Upper lobe of left lung (tissue), 6 donors: ENCODE measurements at regions not wholly inside any gene's neighbourhood (a gene's known extent, or its start where the extent isn't known, plus 50 kb on each side); places are given as distances from the start of the nearest gene placed in this dataset.

Experiments
- ATAC-seq, 2 donors: fragments of 200-7000 bp; cut with Tn5 transposase; one replicate each; pipeline ENCODE4 v1.9.1; 2022; ENCODE audit warnings: mild to moderate bottlenecking in 2 of 2, moderate library complexity in 2 of 2; ENCODE audit not compliant: low FRiP score in 2 of 2
- DNase-seq, 2 donors: peaks; one replicate each; pipeline ENCODE4 v3.0.0-alpha.2; 2019 to 2020
- H3K27ac ChIP-seq, 4 donors: fragments of 200-600 bp; sonication (generic); one replicate each; pipeline ENCODE4 v1.5.1; 2016 to 2019
- H3K27me3 ChIP-seq, 4 donors: fragments of 200-600 bp; sonication (generic); one replicate each; pipeline ENCODE4 v1.5.1; 2017 to 2019
- H3K36me3 ChIP-seq, 4 donors: fragments of 200-600 bp; sonication (generic); one replicate each; pipeline ENCODE4 v1.5.1; 2016 to 2019
- H3K4me1 ChIP-seq, 4 donors: fragments of 200-600 bp; sonication (generic); one replicate each; pipeline ENCODE4 v1.5.1; 2018 to 2019
- H3K4me3 ChIP-seq, 4 donors: fragments of 200-600 bp; sonication (generic); one replicate each; pipeline ENCODE4 v1.5.1; 2017 to 2019; ENCODE audit warnings: mild to moderate bottlenecking in 2 of 4, moderate library complexity in 1 of 4
- H3K9me3 ChIP-seq, 4 donors: fragments of 200-600 bp; sonication (generic); one replicate each; pipeline ENCODE4 v1.5.1; 2018 to 2019
- CTCF ChIP-seq, 6 experiments: fragments of 450-650 bp in 4 of 6; fragments of 200-600 bp in 2 of 6; sonication (generic) in 2 of 6; IDR thresholded peaks; one replicate each; pipeline ENCODE4 v1.5.1; 2016 to 2019; ENCODE audit warnings: antibody characterized with exemption in 6 of 6
- EP300 ChIP-seq, 4 donors: sonication (generic); formaldehyde crosslinking; IDR thresholded peaks; one replicate each; pipeline ENCODE4 v1.5.1; 2017; ENCODE audit warnings: antibody characterized with exemption in 4 of 4, control low read depth in 2 of 4
- POLR2A ChIP-seq, 4 donors: fragments of 450-650 bp; IDR thresholded peaks; one replicate each; pipeline ENCODE4 v1.5.1; 2016 to 2017; ENCODE audit warnings: antibody characterized with exemption in 4 of 4, mild to moderate bottlenecking in 2 of 4
- POLR2AphosphoS5 ChIP-seq, 2 donors: sonication (generic); formaldehyde crosslinking; IDR thresholded peaks; one replicate each; pipeline ENCODE4 v1.5.1; 2017; ENCODE audit warnings: antibody characterized with exemption in 2 of 2
- WGBS, 2 donors: methylation state at CpG; one replicate each; pipeline ENCODE4 v1.1.5; 2017 to 2018; 5-methylcytosine and 5-hydroxymethylcytosine counted together
- donor health status: DM: no; HTN: no; CAD: no; lungs with moderate emphysema.
- donor health status: DM: no; HTN: yes; CAD: no; lungs with severe emphysema.

GRCh38 chr4:30518211-30518610 lies 202.0 kb upstream of the PCDH7 start:
- Histone ChIP-seq H3K4me1 (no peaks in the 10 kb centered on the region), H3K27me3 (no peaks in the 10 kb centered on the region), H3K36me3 (no peaks in the 10 kb centered on the region), H3K4me3 (no peak overlapping the region), H3K27ac (no peak overlapping the region), H3K9me3 (no peaks in the 10 kb centered on the region)
- DNase-seq (no peak), ATAC-seq (no peak)
- WGBS, 2 donors = 45 to 49% methylated on average over 2 of the region's 2 CpGs
- TF ChIP-seq POLR2A (IDR thresholded peaks at IDR 0.05) (no peak), POLR2AphosphoS5 (IDR thresholded peaks at IDR 0.05) (no peak), EP300 (IDR thresholded peaks at IDR 0.05) (no peak), CTCF (IDR thresholded peaks at IDR 0.05) (no peak)

- H3K36me3 ChIP-seq = no peaks in the 10 kb centered on the region
- TF ChIP-seq POLR2AphosphoS5 (IDR thresholded peaks at IDR 0.05) = no peak
- TF ChIP-seq POLR2A (IDR thresholded peaks at IDR 0.05) = no peak
- TF ChIP-seq EP300 (IDR thresholded peaks at IDR 0.05) = no peak
- TF ChIP-seq CTCF (IDR thresholded peaks at IDR 0.05) = no peak
- 87 to 91% methylated on average over 5 of the region's 5 CpGs for WGBS, 2 donors
These were observed 194.4 kb upstream of the PCDH7 start for GRCh38 chr4:30525662-30526315.

GRCh38 chr4:30535255-30535654 lies 184.9 kb upstream of the PCDH7 start:
- no peak for DNase-seq
- Histone ChIP-seq H3K27me3 (no peaks in the 10 kb centered on the region), H3K27ac (no peak overlapping the region), H3K36me3 (no peaks in the 10 kb centered on the region), H3K4me3 (no peak overlapping the region), H3K4me1 (no peaks in the 10 kb centered on the region), H3K9me3 (no peaks in the 10 kb centered on the region)
- no peak for ATAC-seq
- no peak for TF ChIP-seq CTCF (IDR thresholded peaks at IDR 0.05)
- WGBS, 2 donors = 93 to 95% methylated on average over 3 of the region's 3 CpGs

More at GRCh38 chr4:30525662-30526315, 194.4 kb upstream of the PCDH7 start:
- H3K4me1 ChIP-seq = no peaks in the 10 kb centered on the region
- H3K27me3 ChIP-seq = no peaks in the 10 kb centered on the region
- H3K27ac ChIP-seq = no peak overlapping the region
- no peaks in the 10 kb centered on the region for H3K9me3 ChIP-seq
- no peak overlapping the region for H3K4me3 ChIP-seq
- ATAC-seq = no peak
- no peak for DNase-seq

- no peak overlapping the region for H3K27ac ChIP-seq
- 60 to 69% methylated on average over 2 of the region's 2 CpGs for WGBS, 2 donors
- ATAC-seq = no peak
These were observed 183.9 kb upstream of the PCDH7 start for GRCh38 chr4:30536231-30536630.

More at GRCh38 chr4:30536231-30536630, 183.9 kb upstream of the PCDH7 start:
- Histone ChIP-seq H3K36me3 (no peaks in the 10 kb centered on the region), H3K27me3 (no peaks in the 10 kb centered on the region), H3K4me3 (no peak overlapping the region), H3K4me1 (no peaks in the 10 kb centered on the region), H3K9me3 (no peaks in the 10 kb centered on the region)
- no peak for TF ChIP-seq POLR2AphosphoS5 (IDR thresholded peaks at IDR 0.05)
- no peak for TF ChIP-seq CTCF (IDR thresholded peaks at IDR 0.05)
- no peak for TF ChIP-seq POLR2A (IDR thresholded peaks at IDR 0.05)
- TF ChIP-seq EP300 (IDR thresholded peaks at IDR 0.05) = no peak
- no peak for DNase-seq
